ENCODE measurements at regions not wholly inside any gene's neighbourhood (a gene's known extent, or its start where the extent isn't known, plus 50 kb on each side); places are given as distances from the start of the nearest gene placed in this dataset.

DNA sequence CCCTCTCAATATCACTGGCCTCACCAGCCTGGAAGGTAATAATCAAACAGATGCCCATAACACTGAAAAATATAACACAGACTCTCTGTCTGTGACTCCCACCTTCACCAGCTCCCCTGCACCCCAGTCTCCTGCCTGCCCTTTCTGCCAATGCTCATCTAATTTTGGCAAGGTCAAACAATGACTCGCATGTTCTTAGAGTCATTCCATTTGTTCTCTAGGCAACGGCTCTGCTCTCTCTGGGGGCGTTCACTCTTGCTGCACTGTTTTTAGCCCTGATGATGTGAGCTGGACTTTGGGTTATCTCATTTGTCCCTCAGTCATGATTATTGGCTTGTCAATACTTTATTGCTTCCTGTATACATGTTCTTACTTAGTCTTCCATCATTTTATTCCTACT, 691.8 kb downstream of the FLRT2 start:
- TF ChIP-seq, protein P1, sequence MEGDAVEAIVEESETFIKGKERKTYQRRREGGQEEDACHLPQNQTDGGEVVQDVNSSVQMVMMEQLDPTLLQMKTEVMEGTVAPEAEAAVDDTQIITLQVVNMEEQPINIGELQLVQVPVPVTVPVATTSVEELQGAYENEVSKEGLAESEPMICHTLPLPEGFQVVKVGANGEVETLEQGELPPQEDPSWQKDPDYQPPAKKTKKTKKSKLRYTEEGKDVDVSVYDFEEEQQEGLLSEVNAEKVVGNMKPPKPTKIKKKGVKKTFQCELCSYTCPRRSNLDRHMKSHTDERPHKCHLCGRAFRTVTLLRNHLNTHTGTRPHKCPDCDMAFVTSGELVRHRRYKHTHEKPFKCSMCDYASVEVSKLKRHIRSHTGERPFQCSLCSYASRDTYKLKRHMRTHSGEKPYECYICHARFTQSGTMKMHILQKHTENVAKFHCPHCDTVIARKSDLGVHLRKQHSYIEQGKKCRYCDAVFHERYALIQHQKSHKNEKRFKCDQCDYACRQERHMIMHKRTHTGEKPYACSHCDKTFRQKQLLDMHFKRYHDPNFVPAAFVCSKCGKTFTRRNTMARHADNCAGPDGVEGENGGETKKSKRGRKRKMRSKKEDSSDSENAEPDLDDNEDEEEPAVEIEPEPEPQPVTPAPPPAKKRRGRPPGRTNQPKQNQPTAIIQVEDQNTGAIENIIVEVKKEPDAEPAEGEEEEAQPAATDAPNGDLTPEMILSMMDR (IDR thresholded peaks at IDR 0.05), result no peak
- no peak for TF ChIP-seq POLR2A (IDR thresholded peaks at IDR 0.05)

Data from body of pancreas (tissue), 4 donors.